Activated CD8-positive, alpha-beta memory T cell treated with anti-CD3 and anti-CD28 coated beads for 36 hours (primary cell): ENCODE measurements at regions not wholly inside any gene's neighbourhood (a gene's known extent, or its start where the extent isn't known, plus 50 kb on each side); places are given as distances from the start of the nearest gene placed in this dataset.

ENCODE experiments used
- CTCF ChIA-PET: fragments of 350-600 bp; sonication (Branson Sonifier 250); formaldehyde crosslinking; loops from one replicate; lab custom pipeline; 2021; ENCODE audit warnings: antibody characterized with exemption; lab: Charles Lee
- POLR2A ChIA-PET: fragments of 350-600 bp; sonication (Branson Sonifier 250); formaldehyde crosslinking; loops from one replicate; lab custom pipeline; 2021; ENCODE audit warnings: antibody characterized with exemption; lab: Charles Lee

GRCh38 chr3:73270839-73271483 is 209.5 kb downstream of the EBLN2 start:
- CTCF ChIA-PET = no interaction called here
- POLR2A ChIA-PET = no interaction called here

GRCh38 chr3:73273341-73273740 is 211.9 kb downstream of the EBLN2 start:
- POLR2A ChIA-PET = no interaction called here
- CTCF ChIA-PET = no interaction called here

- ChIA-PET POLR2A (no interaction called here), CTCF (no interaction called here)
Measured at GRCh38 chr3:73280746-73281145, 219.3 kb downstream of the EBLN2 start.

GRCh38 chr3:73284472-73284871 is 223.0 kb downstream of the EBLN2 start:
- ChIA-PET POLR2A (no interaction called here), CTCF (no interaction called here)

GRCh38 chr3:73291541-73291940 is 230.1 kb downstream of the EBLN2 start:
- POLR2A ChIA-PET = no interaction called here
- CTCF ChIA-PET = no interaction called here

- CTCF ChIA-PET = no interaction called here
- POLR2A ChIA-PET = no interaction called here
Measured at GRCh38 chr3:73292220-73292619, 230.8 kb downstream of the EBLN2 start.

GRCh38 chr3:73294537-73294936 is 233.1 kb downstream of the EBLN2 start:
- CTCF ChIA-PET = no interaction called here
- POLR2A ChIA-PET = no interaction called here

GRCh38 chr3:73295876-73296635 is 234.6 kb downstream of the EBLN2 start:
- POLR2A ChIA-PET = no interaction called here
- CTCF ChIA-PET = no interaction called here

- ChIA-PET CTCF (no interaction called here), POLR2A (no interaction called here)
Measured at GRCh38 chr3:73296859-73297258, 235.4 kb downstream of the EBLN2 start.

- ChIA-PET CTCF (no interaction called here), POLR2A (no interaction called here)
Measured at GRCh38 chr3:73298243-73299183, 237.1 kb downstream of the EBLN2 start.

- ChIA-PET POLR2A (no interaction called here), CTCF (no interaction called here)
Measured at GRCh38 chr3:73299184-73299691, 237.8 kb downstream of the EBLN2 start.

GRCh38 chr3:73314151-73314951 is 252.9 kb downstream of the EBLN2 start:
- POLR2A ChIA-PET = no interaction called here
- CTCF ChIA-PET = no interaction called here

- POLR2A ChIA-PET = no interaction called here
- CTCF ChIA-PET = no interaction called here
Measured at GRCh38 chr3:73315706-73316105, 254.2 kb downstream of the EBLN2 start.

GRCh38 chr3:73319179-73319769 is 257.8 kb downstream of the EBLN2 start:
- ChIA-PET CTCF (no interaction called here), POLR2A (no interaction called here)

GRCh38 chr3:73321286-73321999 is 260.0 kb downstream of the EBLN2 start:
- POLR2A ChIA-PET = no interaction called here
- CTCF ChIA-PET = no interaction called here

- CTCF ChIA-PET = interaction anchor here (0.6 kb wide), 1 partner anchor 668 kb away, joined by 3 read pairs; no protein-coding TSS in a partner anchor
- POLR2A ChIA-PET = no interaction called here
Measured at GRCh38 chr3:73324203-73325155, 263.0 kb downstream of the EBLN2 start.

- ChIA-PET POLR2A (no interaction called here), CTCF (no interaction called here)
Measured at GRCh38 chr3:73326396-73326795, 264.9 kb downstream of the EBLN2 start.
